SJSA1 (cell line): ENCODE measurements at regions not wholly inside any gene's neighbourhood (a gene's known extent, or its start where the extent isn't known, plus 50 kb on each side); places are given as distances from the start of the nearest gene placed in this dataset.

ENCODE experiments used
- DNase-seq, 2 experiments: peaks; one replicate each; pipeline ENCODE4 v3.0.0-alpha.2; 2015 to 2020; ENCODE audit warnings: low spot score in 2 of 2, low read depth in 1 of 2
- H3K27ac ChIP-seq: fragments of 250-450 bp; sonication (Bioruptor Pico); 2 replicates; pipeline ENCODE4 v1.5.1; 2020; ENCODE audit warnings: mild to moderate bottlenecking, moderate library complexity
- H3K27me3 ChIP-seq: fragments of 250-450 bp; sonication (Bioruptor Pico); replicated peaks from 2 replicates; pipeline ENCODE4 v1.5.1; 2020; ENCODE audit warnings: mild to moderate bottlenecking, moderate library complexity
- H3K36me3 ChIP-seq: fragments of 250-450 bp; sonication (Bioruptor Pico); 2 replicates; pipeline ENCODE4 v1.5.1; 2020; ENCODE audit warnings: mild to moderate bottlenecking
- H3K4me1 ChIP-seq: fragments of 250-450 bp; sonication (Bioruptor Pico); replicated peaks from 2 replicates; pipeline ENCODE4 v1.6.1; 2021; ENCODE audit warnings: mild to moderate bottlenecking
- H3K4me3 ChIP-seq: fragments of 250-450 bp; sonication (Bioruptor Pico); 2 replicates; pipeline ENCODE4 v1.5.1; 2020; ENCODE audit warnings: mild to moderate bottlenecking
- H3K9me3 ChIP-seq: fragments of 250-450 bp; sonication (Bioruptor Pico); replicated peaks from 2 replicates; pipeline ENCODE4 v1.5.1; 2020; ENCODE audit warnings: mild to moderate bottlenecking

DNA sequence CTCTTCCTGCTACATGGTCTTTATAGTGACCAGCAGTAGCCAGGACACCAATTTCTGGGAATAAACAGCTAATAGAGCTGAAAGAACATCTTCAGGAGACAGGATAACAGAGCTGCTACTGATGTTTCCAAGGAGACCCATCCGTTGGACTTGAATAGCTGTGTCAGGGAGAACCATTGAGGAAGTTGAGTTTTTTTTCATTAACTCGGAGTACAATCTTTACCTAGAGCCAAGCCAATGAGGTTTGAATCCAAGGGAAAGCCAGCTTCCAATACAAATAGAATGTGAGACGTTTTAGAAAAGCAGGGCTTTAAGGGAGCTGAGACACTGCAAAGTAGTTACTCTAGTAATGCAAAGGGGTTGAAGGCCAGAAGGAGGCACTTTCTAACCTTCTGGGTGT lies 136.1 kb upstream of the FRMD6 start:
- no peak overlapping the region for H3K4me3 ChIP-seq
- no peak for DNase-seq
- H3K9me3 ChIP-seq = no peaks in the 10 kb centered on the region
- no peak overlapping the region for H3K27ac ChIP-seq
- no peaks in the 10 kb centered on the region for H3K4me1 ChIP-seq
- no peaks in the 10 kb centered on the region for H3K36me3 ChIP-seq
- H3K27me3 ChIP-seq = no peaks in the 10 kb centered on the region

DNA sequence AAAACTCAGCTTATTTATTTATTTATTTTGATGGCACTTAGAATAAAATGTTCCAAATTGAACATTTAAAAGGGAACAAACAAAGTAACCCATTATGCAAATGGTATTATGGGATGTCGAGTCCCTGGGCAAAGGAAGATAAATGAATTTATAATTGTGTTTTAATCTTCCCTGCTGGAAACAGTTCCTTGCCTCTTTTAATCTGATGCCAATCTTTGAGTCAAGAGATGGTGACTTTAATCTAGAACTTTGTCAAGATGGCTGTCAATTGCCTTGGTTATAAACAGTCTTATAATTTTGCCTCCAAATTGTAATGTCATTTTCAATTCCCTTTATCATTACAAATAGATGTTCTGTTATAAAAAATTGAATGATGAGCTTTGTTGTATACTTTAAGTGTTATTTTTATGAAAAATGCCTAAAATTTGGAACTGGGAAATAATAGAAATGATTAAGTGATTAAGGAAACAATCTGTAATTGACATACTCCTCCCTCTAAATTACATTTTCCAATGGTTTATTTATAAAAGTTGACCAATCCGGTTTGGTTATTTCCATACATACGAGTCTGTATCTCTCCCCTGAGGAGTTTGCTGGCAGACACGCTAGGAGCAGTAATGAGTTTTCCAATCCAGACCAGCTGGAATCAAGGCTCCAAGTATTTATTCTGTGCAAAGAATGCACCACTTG lies 134.9 kb upstream of the FRMD6 start:
- Histone ChIP-seq H3K27me3 (no peaks in the 10 kb centered on the region), H3K27ac (no peak overlapping the region), H3K9me3 (no peaks in the 10 kb centered on the region), H3K4me3 (no peak overlapping the region), H3K4me1 (peaks cover 3% of the 10 kb centered on the region), H3K36me3 (no peaks in the 10 kb centered on the region)
- DNase-seq = no peak

DNA sequence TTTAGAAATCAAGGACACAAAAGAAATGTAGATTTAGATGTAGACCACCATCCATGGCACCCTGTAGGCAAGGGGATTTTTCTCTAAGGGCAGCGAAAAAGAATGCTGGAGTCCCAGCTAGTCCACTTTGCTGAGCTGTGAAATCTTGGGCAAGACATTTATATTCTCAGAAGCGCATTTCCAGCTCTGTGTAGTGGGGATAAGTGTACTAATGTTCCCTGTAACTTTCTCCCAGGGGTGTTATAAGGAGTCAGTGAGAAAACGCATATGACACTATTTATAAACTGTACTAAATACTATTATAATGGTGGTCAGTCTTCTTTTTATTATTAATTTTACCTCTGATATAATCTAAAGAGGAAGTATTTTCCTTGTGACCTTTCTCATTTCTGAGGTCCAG lies 133.4 kb upstream of the FRMD6 start:
- no peak overlapping the region for H3K4me3 ChIP-seq
- H3K36me3 ChIP-seq = no peaks in the 10 kb centered on the region
- H3K9me3 ChIP-seq = no peaks in the 10 kb centered on the region
- no peaks in the 10 kb centered on the region for H3K27me3 ChIP-seq
- no peak for DNase-seq
- peaks cover 8% of the 10 kb centered on the region for H3K4me1 ChIP-seq
- no peak overlapping the region for H3K27ac ChIP-seq

DNA sequence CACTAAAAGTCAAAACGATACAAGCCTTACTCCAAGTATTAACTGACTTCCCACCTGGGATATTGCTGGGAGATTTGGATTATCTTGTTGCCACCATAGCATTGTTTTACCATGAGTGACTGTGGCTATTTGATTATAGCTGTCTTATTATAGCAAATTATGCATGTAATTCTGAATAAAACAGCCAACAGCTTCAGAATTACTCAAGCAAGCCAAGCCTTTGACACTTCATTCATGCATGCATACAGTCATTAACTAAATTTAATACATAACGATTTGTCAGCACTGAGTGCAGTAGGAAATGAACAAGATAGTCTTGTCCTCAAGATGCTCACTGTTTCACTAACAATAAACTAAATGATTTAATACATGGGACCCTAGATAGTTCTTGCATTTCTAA lies 133.0 kb upstream of the FRMD6 start:
- Histone ChIP-seq H3K4me1 (peaks cover 8% of the 10 kb centered on the region), H3K4me3 (no peak overlapping the region), H3K27ac (no peak overlapping the region), H3K9me3 (no peaks in the 10 kb centered on the region), H3K36me3 (no peaks in the 10 kb centered on the region), H3K27me3 (no peaks in the 10 kb centered on the region)
- no peak for DNase-seq

DNA sequence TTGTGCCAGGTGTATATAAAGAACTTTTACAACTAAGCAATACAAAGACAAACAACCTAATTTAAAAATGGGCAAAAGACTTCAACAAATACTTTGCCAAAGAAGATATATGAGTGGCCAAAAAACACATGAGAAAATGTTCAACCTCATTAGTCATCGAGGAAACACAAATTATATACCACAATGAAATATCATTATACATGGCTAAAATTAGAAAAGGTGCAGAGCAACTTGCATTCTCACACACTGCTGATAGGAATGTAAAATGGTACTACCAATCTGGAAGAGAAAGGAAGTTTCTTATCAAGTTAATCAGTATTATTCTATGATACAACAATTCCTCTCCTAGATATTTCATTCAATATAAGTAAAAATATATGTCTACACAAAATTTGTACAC lies 131.6 kb upstream of the FRMD6 start:
- H3K4me3 ChIP-seq = no peak overlapping the region
- DNase-seq = no peak
- H3K9me3 ChIP-seq = no peaks in the 10 kb centered on the region
- H3K27me3 ChIP-seq = no peaks in the 10 kb centered on the region
- H3K27ac ChIP-seq = no peak overlapping the region
- no peaks in the 10 kb centered on the region for H3K36me3 ChIP-seq
- H3K4me1 ChIP-seq = peaks cover 8% of the 10 kb centered on the region

DNA sequence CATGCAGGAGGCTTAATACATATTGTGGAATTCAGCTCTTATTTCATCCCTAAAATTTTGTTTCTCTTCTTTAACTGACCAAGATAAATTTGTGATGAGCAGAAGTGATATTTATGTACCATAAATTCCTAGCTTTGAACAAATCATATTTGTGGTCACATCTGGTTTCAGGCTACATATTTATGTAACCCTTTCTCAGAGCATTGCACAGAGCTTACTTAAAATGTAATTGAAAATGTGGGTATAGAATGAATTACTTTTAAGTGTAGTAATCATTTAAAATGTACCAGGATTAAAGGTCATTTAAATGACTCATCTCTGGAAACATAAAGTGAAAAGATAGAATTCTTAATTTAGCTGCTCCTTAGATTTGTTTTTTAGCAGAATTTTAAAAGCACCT lies 129.9 kb upstream of the FRMD6 start:
- Histone ChIP-seq H3K36me3 (no peaks in the 10 kb centered on the region), H3K4me3 (no peak overlapping the region), H3K4me1 (peaks cover 10% of the 10 kb centered on the region), H3K9me3 (no peaks in the 10 kb centered on the region), H3K27me3 (no peaks in the 10 kb centered on the region), H3K27ac (no peak overlapping the region)
- no peak for DNase-seq

DNA sequence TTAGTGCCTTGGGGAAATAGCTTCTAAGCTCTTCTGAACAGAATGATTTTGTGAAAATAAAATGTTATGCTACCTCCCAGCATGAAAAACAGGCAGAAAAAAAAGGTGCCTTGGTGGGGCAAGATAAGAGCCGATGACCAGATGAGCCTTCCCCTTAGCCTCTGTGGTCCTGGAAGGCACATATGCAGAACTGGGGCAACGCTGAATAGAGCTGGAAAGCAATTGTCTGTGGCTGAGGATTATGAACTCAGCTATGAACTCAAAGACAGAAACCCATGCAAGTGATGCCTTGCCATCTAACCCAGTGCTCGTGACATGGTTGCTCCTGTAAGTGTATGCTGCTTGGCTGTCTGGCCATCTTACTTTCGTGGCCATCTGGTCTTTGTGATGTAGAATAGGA lies 128.5 kb upstream of the FRMD6 start:
- Histone ChIP-seq H3K4me1 (peaks cover 16% of the 10 kb centered on the region), H3K27ac (no peak overlapping the region), H3K36me3 (no peaks in the 10 kb centered on the region), H3K9me3 (no peaks in the 10 kb centered on the region), H3K27me3 (no peaks in the 10 kb centered on the region), H3K4me3 (no peak overlapping the region)
- no peak for DNase-seq

DNA sequence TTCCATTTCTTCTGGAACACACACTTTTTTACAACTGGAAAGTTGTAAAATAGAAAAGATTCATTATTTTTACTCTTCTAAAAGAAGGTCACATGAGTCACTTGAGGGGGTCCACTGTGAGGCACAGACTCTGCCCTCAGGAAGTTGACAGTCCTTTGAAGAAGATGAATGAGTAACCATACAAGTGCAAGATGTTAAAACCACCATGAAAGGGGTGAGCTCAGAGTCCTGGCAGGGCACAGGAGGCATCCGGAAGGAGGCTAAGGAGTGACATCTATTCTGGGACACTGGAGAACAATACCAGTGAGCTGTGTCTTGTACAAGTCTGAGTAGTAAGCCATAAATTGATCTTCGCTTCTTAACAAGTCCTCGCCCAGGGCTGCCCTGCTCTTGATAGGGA lies 126.0 kb upstream of the FRMD6 start:
- peaks cover 16% of the 10 kb centered on the region for H3K4me1 ChIP-seq
- no peaks in the 10 kb centered on the region for H3K36me3 ChIP-seq
- H3K9me3 ChIP-seq = no peaks in the 10 kb centered on the region
- no peaks in the 10 kb centered on the region for H3K27me3 ChIP-seq
- no peak for DNase-seq
- H3K4me3 ChIP-seq = no peak overlapping the region
- no peak overlapping the region for H3K27ac ChIP-seq

DNA sequence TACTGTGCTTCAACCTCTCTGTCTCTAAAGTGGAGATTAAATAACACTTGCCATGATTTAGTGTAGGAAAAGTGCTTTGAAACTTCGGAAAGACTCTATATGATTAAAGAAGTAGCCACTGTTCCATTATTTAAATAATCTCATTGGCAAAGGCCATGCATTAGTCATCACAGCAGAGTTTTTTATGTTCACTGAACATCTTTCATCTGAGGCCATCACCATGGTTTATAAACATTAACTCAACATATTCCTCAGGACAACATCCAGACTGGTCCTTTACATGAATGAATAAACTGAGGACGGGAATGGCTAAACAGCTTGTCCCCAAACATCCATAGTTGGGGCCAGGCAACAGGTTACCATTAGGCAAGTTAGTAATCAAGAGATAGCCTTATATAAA lies 124.6 kb upstream of the FRMD6 start:
- Histone ChIP-seq H3K9me3 (no peaks in the 10 kb centered on the region), H3K36me3 (no peaks in the 10 kb centered on the region), H3K4me1 (peaks cover 11% of the 10 kb centered on the region), H3K27me3 (no peaks in the 10 kb centered on the region), H3K27ac (no peak overlapping the region), H3K4me3 (no peak overlapping the region)
- no peak for DNase-seq

DNA sequence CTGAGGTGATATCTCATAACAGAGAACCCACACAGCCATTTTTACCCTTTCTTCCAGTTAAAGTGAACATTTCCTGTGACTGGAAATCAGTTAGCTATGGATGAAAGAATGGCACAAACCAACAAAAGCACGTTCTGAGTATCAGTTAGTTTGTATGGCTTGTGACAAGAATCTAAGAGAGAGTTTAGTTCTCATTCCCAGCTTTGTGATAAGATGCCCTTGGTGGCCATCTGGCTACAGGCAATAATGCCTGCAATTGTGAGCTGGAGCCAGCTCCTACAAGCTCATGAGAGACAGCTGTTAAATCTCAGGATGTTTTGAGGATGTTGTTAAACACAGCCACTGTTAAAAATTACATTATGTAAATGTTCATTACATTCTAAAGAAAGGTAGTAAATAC lies 122.0 kb upstream of the FRMD6 start:
- no peaks in the 10 kb centered on the region for H3K36me3 ChIP-seq
- no peak for DNase-seq
- no peak overlapping the region for H3K4me3 ChIP-seq
- H3K9me3 ChIP-seq = no peaks in the 10 kb centered on the region
- no peaks in the 10 kb centered on the region for H3K27me3 ChIP-seq
- no peak overlapping the region for H3K27ac ChIP-seq
- H3K4me1 ChIP-seq = peaks cover 32% of the 10 kb centered on the region

DNA sequence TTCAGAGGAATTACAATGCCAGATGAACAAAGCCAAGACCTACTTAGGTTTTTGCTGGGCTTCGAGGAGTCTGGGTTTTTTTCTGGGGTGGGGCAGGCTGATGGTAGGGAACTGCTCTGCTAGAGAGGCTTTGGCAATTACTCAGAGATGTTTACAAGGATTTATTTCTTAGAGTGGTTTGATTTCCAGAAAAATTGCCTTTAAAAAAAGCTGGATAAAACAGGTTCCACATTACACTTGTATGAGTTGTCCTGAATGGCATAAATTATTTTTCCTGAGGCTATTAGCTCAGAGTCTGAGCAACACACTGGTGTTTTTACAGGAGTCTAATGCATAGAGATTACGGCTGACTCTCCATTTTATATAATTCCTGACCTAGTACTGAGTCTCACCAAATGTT lies 118.5 kb upstream of the FRMD6 start:
- H3K27me3 ChIP-seq = no peaks in the 10 kb centered on the region
- H3K27ac ChIP-seq = peak overlapping the region; percentile 65
- H3K9me3 ChIP-seq = peaks cover 3% of the 10 kb centered on the region; the same call in 1 of the 2 replicates
- no peak overlapping the region for H3K4me3 ChIP-seq
- peaks cover 25% of the 10 kb centered on the region for H3K4me1 ChIP-seq
- no peaks in the 10 kb centered on the region for H3K36me3 ChIP-seq
- peak in 1 of 2 experiments; percentile 46 for DNase-seq

DNA sequence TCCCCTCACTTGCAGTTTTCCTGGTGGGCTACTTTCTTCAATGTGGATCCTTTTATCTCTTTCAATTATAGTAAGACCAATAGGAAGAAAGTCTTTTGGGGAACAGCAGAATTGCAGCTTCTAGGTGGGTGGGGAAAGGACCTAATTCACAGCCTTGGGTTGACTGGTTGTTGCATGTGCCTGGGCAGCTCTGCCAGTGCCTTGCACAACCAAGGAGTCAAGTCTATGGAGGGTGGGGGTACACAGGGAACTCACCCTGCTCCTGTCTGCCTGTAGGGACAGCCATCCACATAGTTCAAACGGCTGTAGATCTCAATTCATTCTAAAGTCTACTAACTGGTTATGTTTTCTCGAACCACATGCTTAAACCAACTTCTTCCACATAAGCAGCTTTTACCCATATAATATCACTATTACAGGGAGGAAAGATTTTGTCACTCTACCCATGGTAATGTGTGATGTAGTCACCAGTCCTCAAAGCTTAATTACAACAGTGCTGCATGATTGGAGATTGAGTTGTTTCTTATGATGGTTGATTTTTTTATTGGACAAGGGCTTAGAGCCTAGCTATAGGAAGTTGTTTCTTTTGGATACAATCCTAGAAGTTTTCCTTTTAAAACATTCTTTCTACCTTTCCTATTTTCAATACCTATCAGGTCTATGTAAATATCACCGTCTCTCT lies 117.7 kb upstream of the FRMD6 start:
- peak overlapping the region; percentile 33 for H3K27ac ChIP-seq
- H3K27me3 ChIP-seq = no peaks in the 10 kb centered on the region
- peaks cover 32% of the 10 kb centered on the region for H3K4me1 ChIP-seq
- H3K36me3 ChIP-seq = no peaks in the 10 kb centered on the region
- no peak overlapping the region for H3K4me3 ChIP-seq
- no peak for DNase-seq
- peaks cover 3% of the 10 kb centered on the region; the same call in 1 of the 2 replicates for H3K9me3 ChIP-seq

DNA sequence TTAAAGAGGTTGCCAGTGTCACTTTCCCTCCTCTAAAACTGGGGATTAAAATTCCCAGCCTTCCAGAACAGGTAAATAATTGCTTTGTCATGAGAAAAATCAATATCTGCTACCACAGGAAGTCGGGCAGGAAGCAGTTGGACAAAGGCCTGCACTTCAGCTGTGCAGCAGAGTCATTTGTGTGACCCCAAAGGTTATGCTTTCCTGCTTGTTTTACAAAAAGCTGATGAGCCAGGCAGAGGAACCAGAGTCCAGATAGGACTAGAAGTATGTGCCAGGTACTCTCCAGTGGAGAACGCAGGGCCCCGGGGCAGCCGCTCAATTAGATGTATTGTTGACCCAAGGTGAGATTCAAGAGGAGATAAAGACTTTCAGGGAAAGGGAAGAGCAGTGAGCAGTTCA lies 117.1 kb upstream of the FRMD6 start:
- Histone ChIP-seq H3K27me3 (no peaks in the 10 kb centered on the region), H3K4me3 (no peak overlapping the region), H3K36me3 (no peaks in the 10 kb centered on the region), H3K4me1 (peaks cover 38% of the 10 kb centered on the region), H3K9me3 (peaks cover 3% of the 10 kb centered on the region; the same call in 1 of the 2 replicates), H3K27ac (no peak overlapping the region)
- no peak for DNase-seq

DNA sequence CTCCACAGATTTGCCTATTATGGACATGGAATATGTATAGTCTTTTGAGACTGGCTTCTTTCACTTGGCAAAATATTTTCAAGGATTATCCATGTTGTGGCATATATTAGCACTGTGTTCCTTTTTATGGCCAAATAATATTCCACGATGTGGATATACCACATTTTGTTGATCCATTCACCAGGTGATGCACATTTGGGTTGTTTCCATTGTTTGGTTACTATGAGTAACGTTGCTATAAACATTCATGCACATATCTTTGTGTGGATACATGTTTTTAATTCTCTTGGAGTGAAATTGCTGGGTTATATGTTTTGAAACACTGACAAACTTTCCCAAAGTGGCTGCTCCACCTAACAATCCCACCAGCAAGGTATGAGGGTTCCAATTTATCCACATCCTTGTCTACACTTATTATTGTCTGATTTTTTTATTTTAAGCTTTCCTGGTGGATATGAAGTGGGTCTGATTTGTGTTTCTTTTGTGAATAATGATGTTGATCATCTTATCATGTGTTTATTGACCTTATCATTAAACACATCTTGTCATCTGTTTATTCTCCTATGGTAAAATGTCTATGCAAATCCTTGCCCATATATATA lies 116.2 kb upstream of the FRMD6 start:
- Histone ChIP-seq H3K36me3 (no peaks in the 10 kb centered on the region), H3K4me1 (peaks cover 47% of the 10 kb centered on the region), H3K27ac (no peak overlapping the region), H3K9me3 (peaks cover 3% of the 10 kb centered on the region; the same call in 1 of the 2 replicates), H3K27me3 (no peaks in the 10 kb centered on the region), H3K4me3 (no peak overlapping the region)
- no peak for DNase-seq
